Esophagus squamous epithelium (tissue), 5 donors: ENCODE measurements at regions not wholly inside any gene's neighbourhood (a gene's known extent, or its start where the extent isn't known, plus 50 kb on each side); places are given as distances from the start of the nearest gene placed in this dataset.

Experiments
- DNase-seq: peaks from one replicate; lab custom pipeline; 2025; lab: John Stamatoyannopoulos, UW
- H3K27ac ChIP-seq, 4 donors: fragments of 200-600 bp; sonication (generic); one replicate each; pipeline ENCODE4 v1.5.1; 2016 to 2019; ENCODE audit warnings: mild to moderate bottlenecking in 1 of 4
- H3K27me3 ChIP-seq, 4 donors: fragments of 200-600 bp; sonication (generic); 1 replicate in 3 of 4; 2 replicates in 1 of 4; pipeline versions ENCODE4 v1.5.1 to v1.6.0; 2017 to 2021; ENCODE audit warnings: antibody characterized with exemption in 1 of 4
- H3K36me3 ChIP-seq, 3 donors: fragments of 200-600 bp; sonication (generic); one replicate each; pipeline ENCODE4 v1.5.1; 2016 to 2019
- H3K4me1 ChIP-seq, 3 donors: fragments of 200-600 bp; sonication (generic); one replicate each; pipeline ENCODE4 v1.5.1; 2017 to 2019
- H3K4me3 ChIP-seq, 4 donors: fragments of 200-600 bp; sonication (generic); 1 replicate in 3 of 4; 2 replicates in 1 of 4; pipeline ENCODE4 v1.5.1; 2016 to 2019; ENCODE audit warnings: mild to moderate bottlenecking in 2 of 4, moderate library complexity in 1 of 4
- H3K9me3 ChIP-seq, 3 donors: fragments of 200-600 bp; sonication (generic); one replicate each; pipeline ENCODE4 v1.5.1; 2016 to 2019
- CTCF ChIP-seq, 6 experiments: fragments of 450-650 bp in 4 of 6; fragments of 200-600 bp in 2 of 6; sonication (generic) in 2 of 6; IDR thresholded peaks; one replicate each; pipeline ENCODE4 v1.5.1; 2016 to 2019; ENCODE audit warnings: antibody characterized with exemption in 6 of 6, mild to moderate bottlenecking in 4 of 6, moderate library complexity in 4 of 6
- POLR2A ChIP-seq, 4 donors: fragments of 450-650 bp; IDR thresholded peaks; one replicate each; pipeline ENCODE4 v1.6.1; 2017; ENCODE audit warnings: antibody characterized with exemption in 4 of 4, mild to moderate bottlenecking in 4 of 4, moderate library complexity in 3 of 4
- WGBS, 2 donors: methylation state at CpG; one replicate each; pipeline ENCODE4 v1.1.5; 2018; 5-methylcytosine and 5-hydroxymethylcytosine counted together
- intact Hi-C: fragments of 100-400 bp; cut with DNase I; formaldehyde crosslinking; loops from one replicate; pipeline ENCODE4 v1.15.0; 2022
- donor health status: DM: yes; HTN: yes; CAD: no.

- WGBS, 2 donors, result 34 to 35% methylated on average over 3 of the region's 3 CpGs
- intact Hi-C loops, result no loop called here
- TF ChIP-seq CTCF (IDR thresholded peaks at IDR 0.05), result no peak
- TF ChIP-seq POLR2A (IDR thresholded peaks at IDR 0.05), result no peak
- peak overlapping the region in 2 of 4 donors; percentile 31 to 46 for H3K27ac ChIP-seq
- H3K4me1 ChIP-seq, result peaks cover 5 to 24% (median 7%) of the 10 kb centered on the region in 3 donors
- H3K4me3 ChIP-seq, result no peak overlapping the region
- H3K36me3 ChIP-seq, result no peaks in the 10 kb centered on the region
- no peaks in the 10 kb centered on the region for H3K27me3 ChIP-seq
- DNase-seq, result no peak
- H3K9me3 ChIP-seq, result no peaks in the 10 kb centered on the region
Observed at GRCh38 chr13:50685491-50685890, 158.0 kb downstream of the DLEU7 start.

DNA sequence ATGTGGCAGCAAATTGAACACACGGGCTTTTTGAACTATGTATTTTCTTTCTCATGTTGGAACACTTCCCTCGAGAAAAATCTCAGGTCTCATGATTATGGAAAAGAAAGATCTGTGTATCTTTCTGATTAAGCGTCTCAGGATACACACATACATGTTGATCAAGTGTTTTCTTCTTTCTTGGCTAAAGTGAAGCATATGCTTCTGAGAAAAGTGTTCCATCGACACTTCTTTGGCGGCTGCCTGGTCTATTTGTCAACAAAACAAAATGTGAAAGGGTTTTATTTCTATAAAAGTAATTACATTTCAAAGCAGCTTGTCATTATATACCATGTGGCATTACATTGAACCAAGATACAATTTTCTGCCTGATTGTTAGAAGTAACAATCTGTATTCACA is 157.5 kb downstream of the DLEU7 start:
- intact Hi-C loops, result no loop called here
- no peaks in the 10 kb centered on the region for H3K9me3 ChIP-seq
- 45 to 53% methylated on average over 5 of the region's 5 CpGs for WGBS, 2 donors
- H3K4me3 ChIP-seq, result no peak overlapping the region
- no peaks in the 10 kb centered on the region for H3K36me3 ChIP-seq
- H3K27ac ChIP-seq, result peak overlapping the region in 2 of 4 donors; percentile 31 to 46
- TF ChIP-seq POLR2A (IDR thresholded peaks at IDR 0.05) (no peak), CTCF (IDR thresholded peaks at IDR 0.05) (no peak)
- H3K27me3 ChIP-seq, result no peaks in the 10 kb centered on the region
- H3K4me1 ChIP-seq, result peaks cover 5 to 24% (median 7%) of the 10 kb centered on the region in 3 donors
- DNase-seq, result no peak

DNA sequence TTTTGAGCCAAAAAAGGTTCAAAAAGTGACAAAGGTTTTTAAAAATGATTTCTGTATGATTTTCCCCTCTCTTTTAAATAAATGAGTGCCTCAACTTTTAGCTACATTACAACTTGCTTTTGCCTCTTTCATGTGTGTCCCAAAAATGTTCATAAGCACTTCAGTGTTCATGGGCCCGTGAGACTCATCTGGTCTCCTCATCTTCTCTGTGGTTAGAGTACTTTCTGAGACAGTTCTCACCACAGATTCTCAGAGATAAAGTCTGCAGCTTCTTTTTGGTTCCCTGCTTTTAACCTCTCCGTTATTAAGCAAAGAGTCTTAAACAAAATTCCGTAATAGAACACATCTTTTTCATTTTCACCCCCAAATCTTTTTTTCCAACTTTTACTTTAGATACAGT is 156.9 kb downstream of the DLEU7 start:
- intact Hi-C loops, result no loop called here
- Histone ChIP-seq H3K9me3 (no peaks in the 10 kb centered on the region), H3K27me3 (no peaks in the 10 kb centered on the region), H3K36me3 (no peaks in the 10 kb centered on the region), H3K27ac (peak overlapping the region in 1 of 4 donors; percentile 31), H3K4me3 (no peak overlapping the region), H3K4me1 (peaks cover 5 to 24% (median 7%) of the 10 kb centered on the region in 3 donors)
- 73 to 82% methylated on average over 3 of the region's 3 CpGs for WGBS, 2 donors
- no peak for TF ChIP-seq CTCF (IDR thresholded peaks at IDR 0.05)
- DNase-seq, result no peak

- H3K4me3 ChIP-seq, result no peak overlapping the region
- no peak overlapping the region for H3K27ac ChIP-seq
- peaks cover 5 to 24% (median 7%) of the 10 kb centered on the region in 3 donors for H3K4me1 ChIP-seq
- intact Hi-C loops, result no loop called here
- TF ChIP-seq POLR2A (IDR thresholded peaks at IDR 0.05) (no peak), CTCF (IDR thresholded peaks at IDR 0.05) (no peak)
- DNase-seq, result no peak
- H3K9me3 ChIP-seq, result no peaks in the 10 kb centered on the region
- no peaks in the 10 kb centered on the region for H3K36me3 ChIP-seq
- whole genome bisulfite sequencing, 2 donors, result 92 to 96% methylated on average over 4 of the region's 4 CpGs
- H3K27me3 ChIP-seq, result no peaks in the 10 kb centered on the region
Observed at GRCh38 chr13:50687545-50687944, 155.9 kb downstream of the DLEU7 start.

GRCh38 chr13:50690006-50690405 is 153.5 kb downstream of the DLEU7 start:
- peaks cover 3 to 26% (median 5%) of the 10 kb centered on the region in 3 donors for H3K4me1 ChIP-seq
- intact Hi-C loops, result no loop called here
- TF ChIP-seq POLR2A (IDR thresholded peaks at IDR 0.05), result no peak
- no peak for TF ChIP-seq CTCF (IDR thresholded peaks at IDR 0.05)
- H3K36me3 ChIP-seq, result no peaks in the 10 kb centered on the region
- H3K27me3 ChIP-seq, result no peaks in the 10 kb centered on the region
- H3K4me3 ChIP-seq, result no peak overlapping the region
- H3K27ac ChIP-seq, result no peak overlapping the region
- no peaks in the 10 kb centered on the region for H3K9me3 ChIP-seq
- DNase-seq, result no peak
